ENCODE measurements at regions not wholly inside any gene's neighbourhood (a gene's known extent, or its start where the extent isn't known, plus 50 kb on each side); places are given as distances from the start of the nearest gene placed in this dataset.

DNA sequence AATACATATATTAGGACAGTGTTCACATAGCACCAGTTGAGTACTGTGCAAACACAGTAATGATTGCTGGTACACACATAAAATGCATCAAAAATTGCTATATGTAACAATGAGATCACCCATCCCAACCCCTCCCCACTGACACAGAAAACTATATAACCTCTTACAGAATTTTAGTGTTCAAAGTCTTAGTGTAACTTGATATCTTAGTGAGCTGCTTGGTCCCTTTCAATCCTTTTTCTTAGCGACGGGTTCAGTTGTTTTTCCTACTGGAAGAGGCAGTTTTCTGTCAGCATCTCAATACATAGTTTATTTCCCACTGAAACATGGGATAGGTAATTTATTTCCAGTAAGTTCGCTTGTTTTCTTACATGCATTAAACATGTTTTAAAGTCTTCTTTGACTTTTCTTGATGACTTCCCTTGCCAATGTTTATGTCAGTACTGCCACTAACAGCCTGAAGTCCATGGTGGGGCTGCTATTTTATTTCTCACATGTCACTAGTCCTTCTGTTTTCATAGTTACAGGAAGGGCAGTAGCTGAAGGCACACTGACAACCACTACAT lies 96.4 kb upstream of the FOXC1 start:
- Mint-ChIP-seq H3K36me3 (no peaks in the 10 kb centered on the region), H3K9me3 (no peaks in the 10 kb centered on the region), H3K27ac (no peak overlapping the region), H3K27me3 (peaks cover 11% of the 10 kb centered on the region), H3K4me1 (peaks cover 4% of the 10 kb centered on the region), H3K4me3 (no peak overlapping the region)
- no peak for ATAC-seq (ENCODE audit: low read depth)
- no peak for DNase-seq
- POLR2A ChIA-PET: no interaction called here

DNA sequence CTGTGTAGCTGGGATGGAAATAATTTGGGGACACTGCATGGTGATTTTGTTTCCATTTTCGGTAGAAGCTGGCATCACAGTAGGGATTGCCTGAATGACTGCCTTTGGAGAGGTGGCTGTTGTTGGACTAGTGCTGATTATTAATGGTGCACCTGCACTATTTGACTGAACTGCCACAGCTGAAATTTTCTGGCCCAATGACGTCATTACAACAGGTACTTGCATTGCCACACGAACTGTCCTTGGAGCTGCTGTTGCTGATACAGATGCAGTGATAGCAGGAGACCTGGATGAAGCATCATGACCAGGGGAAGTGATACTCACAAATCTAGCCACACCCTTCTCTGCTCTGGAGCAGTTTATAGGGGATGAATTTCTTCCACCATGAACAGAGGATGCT lies 95.6 kb upstream of the FOXC1 start:
- H3K27me3 Mint-ChIP-seq: peaks cover 6% of the 10 kb centered on the region
- no peaks in the 10 kb centered on the region for H3K9me3 Mint-ChIP-seq
- no peaks in the 10 kb centered on the region for H3K36me3 Mint-ChIP-seq
- ATAC-seq (ENCODE audit: low read depth) (no peak), DNase-seq (no peak)
- peaks cover 4% of the 10 kb centered on the region for H3K4me1 Mint-ChIP-seq
- H3K27ac Mint-ChIP-seq: no peak overlapping the region
- no peak overlapping the region for H3K4me3 Mint-ChIP-seq
- POLR2A ChIA-PET: no interaction called here

DNA sequence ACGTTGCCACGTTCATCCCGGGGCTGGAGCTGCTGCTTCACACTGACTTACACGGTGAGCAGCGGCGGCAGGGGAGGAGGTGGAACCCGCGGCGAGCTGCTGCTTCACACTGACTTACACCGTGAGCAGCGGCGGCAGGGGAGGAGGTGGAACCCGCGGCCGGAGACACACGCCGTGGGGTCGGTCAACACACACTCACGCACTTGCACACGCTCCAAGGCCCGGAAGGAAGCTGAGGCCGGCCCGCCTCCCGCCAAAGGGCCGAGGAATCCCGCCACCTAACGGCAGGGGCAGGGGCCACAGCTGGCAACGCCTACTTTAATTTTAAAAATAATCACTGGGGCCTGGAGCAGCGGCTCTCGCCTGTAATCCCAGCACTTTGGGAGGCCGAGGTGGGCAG lies 94.4 kb upstream of the FOXC1 start:
- no peak overlapping the region for H3K27ac Mint-ChIP-seq
- H3K9me3 Mint-ChIP-seq: no peaks in the 10 kb centered on the region
- ATAC-seq (ENCODE audit: low read depth) (no peak), DNase-seq (no peak)
- H3K27me3 Mint-ChIP-seq: peaks cover 6% of the 10 kb centered on the region
- peaks cover 4% of the 10 kb centered on the region for H3K4me1 Mint-ChIP-seq
- POLR2A ChIA-PET: no interaction called here
- H3K4me3 Mint-ChIP-seq: no peak overlapping the region
- no peaks in the 10 kb centered on the region for H3K36me3 Mint-ChIP-seq

DNA sequence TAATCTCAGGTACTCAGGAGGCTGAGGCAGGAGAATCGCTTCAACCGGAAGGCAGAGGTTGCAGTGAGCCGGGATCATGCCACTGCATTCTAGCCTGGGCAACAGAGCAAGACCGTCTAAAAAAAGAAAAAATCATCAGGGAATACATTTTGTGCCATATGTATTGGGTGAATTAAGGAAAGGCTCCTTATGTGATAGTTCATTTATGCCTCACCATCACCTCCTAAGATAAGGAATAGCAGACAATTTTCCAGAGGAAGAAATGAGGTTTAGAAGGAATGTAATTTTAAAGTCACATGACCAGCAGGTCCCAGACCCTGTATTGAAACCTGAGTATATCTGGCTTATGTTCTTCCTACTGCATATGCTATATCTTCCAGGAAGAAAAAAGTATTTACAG lies 93.9 kb upstream of the FOXC1 start:
- no peak for ATAC-seq (ENCODE audit: low read depth)
- no peaks in the 10 kb centered on the region for H3K36me3 Mint-ChIP-seq
- H3K27me3 Mint-ChIP-seq: peaks cover 6% of the 10 kb centered on the region
- H3K27ac Mint-ChIP-seq: no peak overlapping the region
- no peak overlapping the region for H3K4me3 Mint-ChIP-seq
- no peaks in the 10 kb centered on the region for H3K9me3 Mint-ChIP-seq
- POLR2A ChIA-PET: no interaction called here
- peaks cover 4% of the 10 kb centered on the region for H3K4me1 Mint-ChIP-seq
- no peak for DNase-seq

DNA sequence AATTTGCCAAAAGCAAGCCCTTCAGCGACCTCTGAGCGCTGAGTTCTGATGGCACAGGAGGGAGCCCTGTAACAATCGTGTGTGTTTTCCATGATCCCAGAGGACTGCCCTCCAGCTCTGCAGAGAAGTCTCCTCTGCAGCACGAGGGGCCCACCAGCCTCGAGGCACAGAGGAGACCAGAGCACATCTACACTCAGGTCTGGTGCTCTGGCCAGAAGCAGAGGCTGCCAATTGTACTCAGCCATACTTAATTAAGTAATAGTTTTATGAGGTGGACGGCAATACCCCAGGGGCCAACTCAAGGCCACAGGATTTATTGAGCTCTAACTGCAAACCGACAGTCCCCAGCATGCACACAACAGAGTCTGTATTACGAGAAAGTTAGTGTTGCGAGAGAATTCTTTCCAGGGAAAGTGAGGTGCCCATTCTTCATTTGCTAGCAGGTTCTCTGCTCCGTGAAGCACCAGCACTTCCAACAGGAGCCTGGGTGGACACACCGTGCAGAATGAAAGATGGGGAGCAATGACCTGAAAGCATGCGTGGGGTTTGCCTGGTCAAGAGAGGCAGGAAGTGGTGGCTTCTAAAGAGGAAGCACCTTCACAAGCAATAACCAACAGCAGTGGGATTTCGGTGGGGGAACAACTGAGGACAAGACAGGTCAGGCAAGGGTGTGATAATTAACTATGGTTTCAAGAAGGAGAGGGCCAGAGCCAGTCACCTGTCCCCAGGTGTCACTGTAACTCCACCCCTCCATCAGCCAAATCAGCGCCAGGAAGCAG lies 92.8 kb upstream of the FOXC1 start:
- POLR2A ChIA-PET: no interaction called here
- Mint-ChIP-seq H3K4me1 (peaks cover 4% of the 10 kb centered on the region), H3K27me3 (peaks cover 6% of the 10 kb centered on the region), H3K36me3 (no peaks in the 10 kb centered on the region), H3K9me3 (no peaks in the 10 kb centered on the region), H3K4me3 (no peak overlapping the region), H3K27ac (no peak overlapping the region)
- no peak for DNase-seq
- ATAC-seq (ENCODE audit: low read depth): no peak

DNA sequence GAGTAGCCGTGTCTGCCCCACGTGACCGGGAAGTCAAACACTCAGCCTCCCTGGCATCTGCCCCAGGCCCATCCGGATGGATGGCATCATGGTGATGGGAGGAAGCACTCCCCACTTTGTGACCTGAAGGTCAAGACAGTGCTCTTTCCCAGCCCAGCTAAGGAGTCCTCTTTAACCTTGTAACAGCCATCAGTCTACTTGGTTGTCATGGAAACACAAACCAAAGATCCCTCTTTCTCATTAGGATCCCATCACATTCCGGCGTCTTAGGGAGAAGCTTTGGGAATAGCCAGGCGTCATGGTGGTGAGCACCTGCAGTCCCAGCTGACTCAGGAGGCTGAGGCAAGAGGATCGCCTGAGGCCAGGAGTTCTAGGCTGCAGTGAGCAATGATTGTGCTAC lies 90.9 kb upstream of the FOXC1 start:
- peaks cover 8% of the 10 kb centered on the region for H3K27me3 Mint-ChIP-seq
- ATAC-seq (ENCODE audit: low read depth) (no peak), DNase-seq (no peak)
- peaks cover 4% of the 10 kb centered on the region for H3K4me1 Mint-ChIP-seq
- H3K36me3 Mint-ChIP-seq: no peaks in the 10 kb centered on the region
- no peak overlapping the region for H3K4me3 Mint-ChIP-seq
- POLR2A ChIA-PET: no interaction called here
- H3K9me3 Mint-ChIP-seq: no peaks in the 10 kb centered on the region
- H3K27ac Mint-ChIP-seq: no peak overlapping the region

DNA sequence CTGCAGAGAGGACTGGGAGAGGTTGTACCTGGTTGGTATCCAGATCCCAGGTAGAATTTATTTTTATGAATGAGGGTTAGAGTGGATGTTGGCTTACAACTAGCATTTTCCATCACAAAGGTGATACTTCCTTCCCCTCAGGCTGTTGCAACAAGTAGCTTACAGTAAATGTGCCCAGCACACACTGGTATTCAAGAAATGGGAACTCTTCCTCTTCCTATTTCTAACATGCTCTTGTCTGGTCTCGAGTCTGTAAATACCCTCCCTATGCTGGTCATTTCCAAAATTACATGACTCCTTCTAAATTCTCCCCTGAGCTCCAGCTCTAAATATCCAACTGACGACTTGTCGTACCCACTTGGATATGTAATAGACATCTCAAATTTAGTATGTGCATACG lies 90.1 kb upstream of the FOXC1 start:
- no peak for ATAC-seq (ENCODE audit: low read depth)
- Mint-ChIP-seq H3K36me3 (no peaks in the 10 kb centered on the region), H3K27ac (no peak overlapping the region), H3K4me1 (peaks cover 8% of the 10 kb centered on the region), H3K4me3 (no peak overlapping the region), H3K9me3 (no peaks in the 10 kb centered on the region), H3K27me3 (peaks cover 10% of the 10 kb centered on the region)
- POLR2A ChIA-PET: no interaction called here
- DNase-seq: no peak

DNA sequence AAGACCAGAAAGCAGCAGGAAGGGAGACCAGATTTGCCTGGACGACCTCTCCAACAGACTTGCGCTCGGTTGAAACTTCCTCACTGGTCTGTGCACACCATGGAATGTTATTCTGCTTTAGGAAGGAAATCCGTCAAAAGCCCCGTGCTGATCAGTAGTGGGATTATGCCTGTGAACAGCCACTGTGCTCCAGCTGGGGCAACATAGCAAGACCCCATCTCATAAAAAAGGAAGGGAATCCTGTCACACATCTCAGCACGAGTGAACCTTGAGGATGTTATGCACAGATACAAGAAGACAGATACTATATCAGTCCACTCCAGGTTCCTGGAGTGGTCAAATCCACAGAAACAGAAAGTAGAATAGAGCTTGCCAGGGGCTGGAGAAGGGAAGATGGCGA lies 86.9 kb upstream of the FOXC1 start:
- Mint-ChIP-seq H3K4me3 (no peak overlapping the region), H3K27ac (no peak overlapping the region), H3K4me1 (peaks cover 14% of the 10 kb centered on the region), H3K9me3 (no peaks in the 10 kb centered on the region), H3K36me3 (no peaks in the 10 kb centered on the region), H3K27me3 (peaks cover 6% of the 10 kb centered on the region)
- no peak for ATAC-seq (ENCODE audit: low read depth)
- POLR2A ChIA-PET: no interaction called here
- no peak for DNase-seq

DNA sequence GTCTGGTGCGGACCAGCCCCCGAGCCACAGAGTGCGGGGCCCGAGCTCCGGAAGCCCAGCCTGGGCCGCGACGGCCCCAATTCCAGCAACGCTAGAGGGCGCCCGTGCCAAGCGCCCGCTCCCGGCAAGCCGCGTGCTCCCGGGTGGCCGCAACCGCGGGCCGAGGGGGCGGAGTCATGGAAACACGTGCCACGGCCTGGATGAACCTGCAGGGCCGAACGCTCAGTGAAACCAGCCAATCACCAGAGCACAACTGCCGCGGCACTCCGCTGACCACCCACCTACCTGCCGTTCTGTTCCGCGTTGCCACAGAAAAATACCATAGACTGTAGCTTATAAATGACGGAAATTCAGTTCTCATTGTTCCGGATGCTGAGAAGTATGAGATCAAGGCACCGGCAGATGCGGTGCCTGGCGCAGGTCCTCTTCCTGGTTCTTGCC lies 85.7 kb upstream of the FOXC1 start:
- POLR2A ChIA-PET: interaction anchor here (0.7 to 1.3 kb wide), 3 partner anchors 29 to 72 kb away, joined by 3 to 8 read pairs (median 3); no protein-coding TSS in a partner anchor
- Mint-ChIP-seq H3K27me3 (peaks cover 6% of the 10 kb centered on the region), H3K4me1 (peaks cover 16% of the 10 kb centered on the region), H3K36me3 (no peaks in the 10 kb centered on the region), H3K27ac (peak overlapping the region; percentile 79), H3K4me3 (peak overlapping the region; percentile 64), H3K9me3 (no peaks in the 10 kb centered on the region)
- ATAC-seq (ENCODE audit: low read depth): peak; percentile 80
- DNase-seq: peak; percentile 86

DNA sequence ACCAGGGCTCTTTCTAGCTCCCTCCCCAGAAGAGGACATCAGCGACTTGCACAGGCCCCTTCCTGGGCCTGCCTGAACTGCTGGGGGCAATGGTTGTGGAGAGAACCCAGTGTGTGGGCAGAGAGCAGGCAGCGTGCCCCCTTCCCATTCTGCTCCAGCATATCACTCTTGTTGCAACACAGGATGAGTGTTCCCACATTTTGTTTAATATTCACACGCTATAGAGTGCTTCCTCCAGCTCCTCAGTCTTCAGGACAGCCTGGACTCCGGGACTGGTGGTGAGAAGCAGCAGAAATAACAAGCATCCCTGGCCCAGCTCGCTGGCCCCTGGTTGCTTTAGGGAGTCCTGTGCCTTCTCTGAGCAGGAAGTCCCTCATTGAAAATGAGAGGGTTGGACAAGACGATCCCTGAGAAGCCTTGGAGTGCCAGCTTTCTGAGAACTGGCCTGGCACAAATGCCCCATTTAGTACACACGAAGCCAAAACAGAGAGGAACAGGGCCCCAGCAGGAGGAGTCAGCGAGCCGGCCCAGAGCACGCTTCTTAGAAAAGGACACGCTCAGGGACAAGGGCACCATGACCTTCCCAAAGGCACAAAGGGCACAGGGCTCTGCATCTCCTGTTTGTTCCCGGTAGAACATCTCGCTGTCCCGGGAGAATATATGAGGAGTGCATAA lies 84.2 kb upstream of the FOXC1 start:
- POLR2A ChIA-PET: no interaction called here
- H3K36me3 Mint-ChIP-seq: no peaks in the 10 kb centered on the region
- no peak overlapping the region for H3K27ac Mint-ChIP-seq
- DNase-seq (no peak), ATAC-seq (ENCODE audit: low read depth) (no peak)
- no peaks in the 10 kb centered on the region for H3K9me3 Mint-ChIP-seq
- no peak overlapping the region for H3K4me3 Mint-ChIP-seq
- H3K27me3 Mint-ChIP-seq: peaks cover 6% of the 10 kb centered on the region
- peaks cover 16% of the 10 kb centered on the region for H3K4me1 Mint-ChIP-seq

DNA sequence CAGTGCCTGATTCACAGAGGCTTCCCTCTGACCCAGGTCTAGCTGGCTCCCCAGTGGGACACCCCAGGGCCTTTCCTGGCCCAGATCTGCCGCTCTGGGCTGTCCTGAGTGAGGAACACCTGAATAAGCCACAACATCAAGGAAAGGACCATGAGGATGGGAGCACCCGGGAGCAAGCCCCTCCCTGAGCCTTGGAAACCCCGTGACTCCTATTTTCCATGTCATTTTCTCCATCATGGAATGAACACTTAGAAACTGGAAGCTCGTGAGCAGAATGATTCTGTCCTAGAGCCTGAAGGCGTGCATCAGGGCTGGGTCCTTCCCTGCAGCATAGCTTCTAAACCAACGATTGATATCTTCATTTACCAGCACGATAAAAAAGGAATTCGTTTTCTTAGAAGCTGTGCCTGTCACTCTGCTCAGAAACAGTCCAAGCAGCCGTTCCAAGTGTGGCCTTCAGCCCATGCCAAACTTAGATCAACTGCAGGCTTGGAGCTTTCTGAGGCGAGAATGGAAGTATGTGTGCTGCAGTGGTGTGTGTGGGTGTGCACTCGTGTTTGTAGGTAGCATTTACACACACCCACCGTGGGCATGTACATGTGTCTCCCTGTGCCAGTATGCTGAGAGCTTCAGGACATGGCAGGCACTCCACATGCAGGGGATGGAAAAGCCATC lies 83.2 kb upstream of the FOXC1 start:
- peaks cover 16% of the 10 kb centered on the region for H3K4me1 Mint-ChIP-seq
- H3K36me3 Mint-ChIP-seq: no peaks in the 10 kb centered on the region
- no peak overlapping the region for H3K27ac Mint-ChIP-seq
- DNase-seq: no peak
- no peak overlapping the region for H3K4me3 Mint-ChIP-seq
- H3K9me3 Mint-ChIP-seq: no peaks in the 10 kb centered on the region
- no peak for ATAC-seq (ENCODE audit: low read depth)
- peaks cover 6% of the 10 kb centered on the region for H3K27me3 Mint-ChIP-seq
- POLR2A ChIA-PET: interaction anchor here (1.0 kb wide), 1 partner anchor 28 kb away, joined by 3 read pairs; no protein-coding TSS in a partner anchor

DNA sequence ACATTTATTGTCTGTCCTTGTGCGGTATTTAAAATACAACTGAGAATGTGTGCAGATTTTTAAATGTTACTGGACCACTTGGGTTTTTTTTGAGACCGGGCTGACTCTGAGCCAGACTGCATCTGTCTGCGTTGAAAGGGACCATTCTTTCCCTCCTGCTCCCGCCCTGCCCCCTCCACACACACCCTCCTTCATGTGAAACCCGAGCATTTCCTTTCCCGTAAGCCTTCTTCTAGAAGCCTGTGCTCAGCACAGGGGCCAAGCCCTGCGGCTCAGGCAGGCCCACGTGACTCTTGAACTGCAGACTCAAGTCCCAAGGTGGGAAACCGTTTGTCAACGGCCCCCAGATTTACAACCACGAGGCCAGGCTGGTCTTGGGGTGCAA lies 82.7 kb upstream of the FOXC1 start:
- Mint-ChIP-seq H3K4me1 (peaks cover 16% of the 10 kb centered on the region), H3K36me3 (no peaks in the 10 kb centered on the region), H3K4me3 (no peak overlapping the region), H3K27ac (peak overlapping the region; percentile 65), H3K9me3 (no peaks in the 10 kb centered on the region), H3K27me3 (peaks cover 6% of the 10 kb centered on the region)
- peak; percentile 74 for ATAC-seq (ENCODE audit: low read depth)
- POLR2A ChIA-PET: interaction anchor here (1.0 kb wide), 1 partner anchor 28 kb away, joined by 3 read pairs; no protein-coding TSS in a partner anchor
- peak; percentile 46 for DNase-seq

DNA sequence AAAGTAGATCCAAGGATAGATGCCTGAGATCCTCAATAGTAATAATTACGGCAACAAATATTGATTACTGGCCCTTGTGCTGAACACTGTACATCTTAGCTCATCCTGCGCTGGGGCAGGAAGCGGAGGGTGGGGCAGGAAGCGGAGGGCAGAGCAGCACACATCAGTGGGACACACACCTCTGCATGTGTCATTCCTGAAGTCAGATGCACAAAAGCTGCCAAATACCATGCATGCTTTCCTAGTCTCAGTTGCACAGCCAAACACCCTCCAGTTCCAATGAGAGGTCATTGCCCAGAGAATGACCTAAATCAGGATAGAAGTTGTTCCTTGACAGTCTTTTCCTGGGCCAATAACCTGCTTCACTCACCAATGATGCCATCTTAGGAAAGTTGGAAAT lies 74.4 kb upstream of the FOXC1 start:
- H3K27ac Mint-ChIP-seq: peak overlapping the region; percentile 38
- no peaks in the 10 kb centered on the region for H3K9me3 Mint-ChIP-seq
- no peaks in the 10 kb centered on the region for H3K36me3 Mint-ChIP-seq
- peak overlapping the region; percentile 45 for H3K4me3 Mint-ChIP-seq
- POLR2A ChIA-PET: no interaction called here
- DNase-seq: no peak
- peak; percentile 92 for ATAC-seq (ENCODE audit: low read depth)
- H3K27me3 Mint-ChIP-seq: no peaks in the 10 kb centered on the region
- H3K4me1 Mint-ChIP-seq: peaks cover 11% of the 10 kb centered on the region
